ENCODE measurements at regions not wholly inside any gene's neighbourhood (a gene's known extent, or its start where the extent isn't known, plus 50 kb on each side); places are given as distances from the start of the nearest gene placed in this dataset.

GRCh38 chr3:24741506-24741905 lies 246.9 kb upstream of the THRB start:
- TF ChIP-seq CTCF (IDR thresholded peaks at IDR 0.05; ENCODE audit: borderline replicate concordance, insufficient read depth, low read depth, low read length) = no peak
- H3K4me3 ChIP-seq (ENCODE audit: low read depth, low read length) = no peak overlapping the region

- TF ChIP-seq CTCF (IDR thresholded peaks at IDR 0.05; ENCODE audit: borderline replicate concordance, insufficient read depth, low read depth, low read length) = no peak
- H3K4me3 ChIP-seq (ENCODE audit: low read depth, low read length) = no peak overlapping the region
Observed at GRCh38 chr3:24748520-24748919, 253.9 kb upstream of the THRB start.

GRCh38 chr3:24751020-24751419 lies 256.4 kb upstream of the THRB start:
- H3K4me3 ChIP-seq (ENCODE audit: low read depth, low read length) = no peak overlapping the region
- no peak for TF ChIP-seq CTCF (IDR thresholded peaks at IDR 0.05; ENCODE audit: borderline replicate concordance, insufficient read depth, low read depth, low read length)

- no peak for TF ChIP-seq CTCF (IDR thresholded peaks at IDR 0.05; ENCODE audit: borderline replicate concordance, insufficient read depth, low read depth, low read length)
Observed at GRCh38 chr3:24756101-24756888, 261.6 kb upstream of the THRB start.

GRCh38 chr3:24763393-24763792 lies 268.7 kb upstream of the THRB start:
- no peak for TF ChIP-seq CTCF (IDR thresholded peaks at IDR 0.05; ENCODE audit: borderline replicate concordance, insufficient read depth, low read depth, low read length)
- no peak overlapping the region for H3K4me3 ChIP-seq (ENCODE audit: low read depth, low read length)

More at GRCh38 chr3:24756101-24756888, 261.6 kb upstream of the THRB start:
- no peak overlapping the region for H3K4me3 ChIP-seq (ENCODE audit: low read depth, low read length)

GRCh38 chr3:24764236-24764915 lies 269.7 kb upstream of the THRB start:
- no peak for TF ChIP-seq CTCF (IDR thresholded peaks at IDR 0.05; ENCODE audit: borderline replicate concordance, insufficient read depth, low read depth, low read length)

GRCh38 chr3:24765399-24765798 lies 270.7 kb upstream of the THRB start:
- H3K4me3 ChIP-seq (ENCODE audit: low read depth, low read length) = no peak overlapping the region
- TF ChIP-seq CTCF (IDR thresholded peaks at IDR 0.05; ENCODE audit: borderline replicate concordance, insufficient read depth, low read depth, low read length) = no peak

More at GRCh38 chr3:24764236-24764915, 269.7 kb upstream of the THRB start:
- no peak overlapping the region for H3K4me3 ChIP-seq (ENCODE audit: low read depth, low read length)
